ENCODE measurements at regions not wholly inside any gene's neighbourhood (a gene's known extent, or its start where the extent isn't known, plus 50 kb on each side); places are given as distances from the start of the nearest gene placed in this dataset.
"Not testable (repeated sequence)": the region's sequence is repeated elsewhere in the genome, so short reads cannot be mapped to it uniquely, and the experiment has no call there.

GRCh38 chr1:148297852-148298251 lies 145.8 kb upstream of the NBPF11 start:
- POLR2A ChIA-PET; CTCF ChIA-PET; DNase-seq (ENCODE audit: extremely low spot score): not testable (repeated sequence)

- TF ChIP-seq CTCF (IDR thresholded peaks at IDR 0.05; ENCODE audit: control extremely low read depth, extremely low read depth, low read depth, missing control alignments): no peak
- DNase-seq (ENCODE audit: extremely low spot score): no peak
- CTCF ChIA-PET: no interaction called here
- POLR2A ChIA-PET: no interaction called here
Measured at GRCh38 chr1:148296511-148296910, 144.4 kb upstream of the NBPF11 start.

- TF ChIP-seq CTCF (IDR thresholded peaks at IDR 0.05; ENCODE audit: control extremely low read depth, extremely low read depth, low read depth, missing control alignments): no peak
- ChIA-PET POLR2A (no interaction called here), CTCF (no interaction called here)
- DNase-seq (ENCODE audit: extremely low spot score): no peak
Measured at GRCh38 chr1:148294116-148294807, 142.2 kb upstream of the NBPF11 start.

- ChIA-PET CTCF (no interaction called here), POLR2A (no interaction called here)
- no peak for TF ChIP-seq CTCF (IDR thresholded peaks at IDR 0.05; ENCODE audit: control extremely low read depth, extremely low read depth, low read depth, missing control alignments)
- no peak for DNase-seq (ENCODE audit: extremely low spot score)
Measured at GRCh38 chr1:148293651-148294050, 141.6 kb upstream of the NBPF11 start.

GRCh38 chr1:148292915-148293314 lies 140.8 kb upstream of the NBPF11 start:
- CTCF ChIA-PET: no interaction called here
- POLR2A ChIA-PET: no interaction called here
- DNase-seq (ENCODE audit: extremely low spot score): no peak
- no peak for TF ChIP-seq CTCF (IDR thresholded peaks at IDR 0.05; ENCODE audit: control extremely low read depth, extremely low read depth, low read depth, missing control alignments)

- TF ChIP-seq CTCF (IDR thresholded peaks at IDR 0.05; ENCODE audit: control extremely low read depth, extremely low read depth, low read depth, missing control alignments): no peak
- ChIA-PET POLR2A (no interaction called here), CTCF (no interaction called here)
- no peak for DNase-seq (ENCODE audit: extremely low spot score)
Measured at GRCh38 chr1:148290881-148291280, 138.8 kb upstream of the NBPF11 start.

- no peak for TF ChIP-seq CTCF (IDR thresholded peaks at IDR 0.05; ENCODE audit: control extremely low read depth, extremely low read depth, low read depth, missing control alignments)
- CTCF ChIA-PET: no interaction called here
- DNase-seq (ENCODE audit: extremely low spot score): no peak
- POLR2A ChIA-PET: no interaction called here
Measured at GRCh38 chr1:148289647-148290046, 137.6 kb upstream of the NBPF11 start.

- CTCF ChIA-PET; DNase-seq (ENCODE audit: extremely low spot score); POLR2A ChIA-PET: not testable (repeated sequence)
Measured at GRCh38 chr1:148285946-148286345, 133.9 kb upstream of the NBPF11 start.

GRCh38 chr1:148280831-148281572 lies 128.9 kb upstream of the NBPF11 start:
- DNase-seq (ENCODE audit: extremely low spot score); POLR2A ChIA-PET; CTCF ChIA-PET: not testable (repeated sequence)

- DNase-seq (ENCODE audit: extremely low spot score); CTCF ChIA-PET; POLR2A ChIA-PET: not testable (repeated sequence)
Measured at GRCh38 chr1:148279002-148279542, 127.0 kb upstream of the NBPF11 start.

- POLR2A ChIA-PET; CTCF ChIA-PET; DNase-seq (ENCODE audit: extremely low spot score): not testable (repeated sequence)
Measured at GRCh38 chr1:148277865-148278279, 125.8 kb upstream of the NBPF11 start.
